Stimulated activated CD4-positive, alpha-beta T cell treated with anti-CD3 and anti-CD28 coated beads, Interleukin-1b, Interleukin-23, amount 100 ng/mL, for 48 hours (primary cell): ENCODE measurements at regions not wholly inside any gene's neighbourhood (a gene's known extent, or its start where the extent isn't known, plus 50 kb on each side); places are given as distances from the start of the nearest gene placed in this dataset.

Experiments used
- DNase-seq: peaks from one replicate; pipeline ENCODE4 v3.0.0-alpha.2; 2020

- DNase-seq = no peak
Measured at GRCh38 chr10:35754519-35754918, 112.4 kb upstream of the FZD8 start.

GRCh38 chr10:35752469-35753461, 110.7 kb upstream of the FZD8 start:
- no peak for DNase-seq

DNA sequence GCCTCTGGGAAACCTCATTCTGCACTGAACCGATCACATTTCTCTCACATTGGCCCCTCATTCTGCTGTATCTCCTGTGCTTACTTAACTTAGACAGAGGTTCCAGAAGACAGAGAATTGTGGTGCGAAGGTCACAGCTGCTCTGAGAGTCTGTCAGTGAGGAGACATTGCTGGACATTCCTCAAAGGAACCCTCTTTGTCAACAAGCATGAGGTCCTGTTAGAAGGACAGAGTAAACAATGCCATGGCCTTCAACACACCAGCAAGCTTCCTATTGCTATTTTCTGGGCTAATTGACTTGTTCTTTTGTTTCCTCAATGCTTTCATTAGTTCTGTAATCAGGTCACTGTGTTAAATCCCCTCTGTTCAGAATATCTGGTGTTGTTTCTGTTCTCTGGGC, 109.3 kb upstream of the FZD8 start:
- no peak for DNase-seq

DNA sequence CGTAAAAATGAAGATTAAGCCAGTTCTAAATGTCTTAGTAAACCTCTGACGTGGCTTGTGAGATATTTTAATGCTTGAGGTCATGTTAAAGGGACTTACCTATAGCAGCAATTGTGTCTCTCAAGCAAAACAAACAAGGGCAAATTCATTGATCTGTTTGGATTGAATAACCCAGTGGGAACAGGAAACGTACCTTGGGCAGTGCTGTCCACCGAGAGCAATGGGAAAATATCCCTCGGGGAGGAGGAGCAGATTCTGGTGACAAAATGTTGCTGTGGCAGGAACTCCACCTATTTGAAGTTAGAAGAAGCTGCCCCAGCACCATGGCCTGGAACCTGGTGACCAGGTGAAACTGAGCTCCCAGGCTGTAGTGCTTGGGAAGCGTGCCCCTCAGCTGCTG, 107.1 kb upstream of the FZD8 start:
- no peak for DNase-seq

DNA sequence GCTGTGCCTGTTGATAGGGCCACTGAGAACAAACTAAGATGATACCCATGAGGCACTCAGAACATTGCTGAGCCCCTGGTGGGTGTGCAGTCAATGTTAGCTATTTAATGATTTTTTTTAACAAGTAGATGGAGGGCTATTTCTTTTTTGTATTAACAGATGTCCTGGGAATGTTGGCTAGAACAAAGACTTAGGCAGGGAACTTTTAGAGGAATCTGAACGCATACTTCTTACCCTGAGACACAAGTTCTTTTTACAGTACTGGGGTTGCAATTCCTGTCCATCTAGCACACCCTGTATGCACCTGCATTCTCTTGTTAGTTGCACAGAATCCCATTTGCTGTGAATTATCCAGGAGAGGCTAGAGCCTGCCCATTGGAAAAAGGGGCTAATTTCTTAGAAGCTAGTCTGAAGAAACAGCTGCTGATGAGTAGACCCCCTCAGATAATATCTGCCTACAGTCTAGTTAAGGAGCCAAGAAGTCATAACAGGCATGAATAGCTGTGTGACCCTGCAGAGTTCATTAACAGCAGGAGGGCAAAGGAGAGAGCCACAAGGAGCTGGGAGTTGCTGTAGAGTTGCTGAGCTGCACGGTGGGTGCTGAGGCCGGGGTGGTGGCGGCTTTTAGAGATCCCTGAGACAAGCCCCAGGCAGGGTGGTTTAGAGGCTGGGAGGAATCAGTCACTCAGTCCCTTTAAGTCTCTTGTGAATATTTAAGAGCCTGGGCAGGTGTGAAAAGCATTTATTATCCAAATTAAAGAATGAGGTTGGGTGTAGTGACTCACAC, 103.7 kb upstream of the FZD8 start:
- DNase-seq = no peak

DNA sequence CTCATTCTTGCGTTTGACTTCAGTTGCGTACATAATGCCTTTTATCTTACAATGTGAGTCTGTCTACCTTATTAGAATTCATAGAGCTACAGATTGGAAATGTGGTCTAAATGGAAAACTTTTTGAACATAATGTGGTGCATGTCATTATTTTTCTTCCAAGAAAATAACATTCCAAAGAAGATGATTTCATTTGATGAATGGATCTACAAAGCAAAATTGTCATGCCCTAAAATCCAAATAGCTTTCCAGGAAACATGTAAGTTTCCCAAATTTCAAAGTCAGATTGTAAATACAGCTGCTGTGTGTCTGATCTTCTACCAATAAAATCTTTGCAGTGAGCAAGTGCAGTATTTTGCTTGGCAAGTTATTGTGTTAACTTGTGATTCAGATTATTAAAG, 101.8 kb upstream of the FZD8 start:
- no peak for DNase-seq

DNA sequence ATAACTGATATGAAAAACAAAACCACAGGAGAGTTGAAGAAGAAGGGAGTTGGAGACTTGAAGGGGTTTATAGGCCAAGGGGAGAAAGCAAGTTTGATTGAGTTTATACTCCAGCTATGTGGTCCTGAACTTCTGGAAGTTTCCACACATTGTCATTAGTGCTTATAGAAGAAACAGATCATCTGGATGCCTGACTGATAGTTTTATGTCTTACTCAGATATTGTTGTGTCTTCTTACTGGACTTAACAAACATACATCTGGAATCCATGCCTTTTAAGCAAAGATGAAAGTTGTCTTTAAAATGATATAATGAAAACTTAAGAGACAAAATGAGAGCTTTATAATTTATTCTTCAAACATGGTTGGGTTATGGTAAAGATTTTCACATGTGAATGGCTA, 101.3 kb upstream of the FZD8 start:
- DNase-seq = no peak

GRCh38 chr10:35739998-35740397, 97.9 kb upstream of the FZD8 start:
- DNase-seq = no peak

GRCh38 chr10:35735412-35735811, 93.3 kb upstream of the FZD8 start:
- no peak for DNase-seq

GRCh38 chr10:35731828-35732227, 89.7 kb upstream of the FZD8 start:
- no peak for DNase-seq

DNA sequence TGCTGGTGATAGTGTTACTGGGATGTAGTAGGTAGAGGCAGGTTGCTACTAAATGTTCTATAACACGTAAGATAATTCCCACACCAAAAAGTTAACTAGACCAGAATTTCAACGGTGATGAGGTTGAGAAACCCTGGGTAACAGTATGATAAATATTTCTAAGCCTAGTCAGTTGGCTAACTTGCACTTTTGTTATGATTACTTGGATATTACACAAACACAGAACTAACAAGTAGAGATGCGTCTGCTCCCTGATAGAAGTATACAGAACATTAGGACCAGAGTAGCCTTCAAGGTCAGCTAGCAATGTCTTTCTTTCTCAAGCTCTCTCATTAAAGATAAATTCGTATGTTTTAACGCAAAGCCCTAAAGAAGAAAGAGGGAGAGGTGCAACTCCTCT, 86.2 kb upstream of the FZD8 start:
- no peak for DNase-seq

GRCh38 chr10:35726846-35727245, 84.8 kb upstream of the FZD8 start:
- DNase-seq = no peak

DNA sequence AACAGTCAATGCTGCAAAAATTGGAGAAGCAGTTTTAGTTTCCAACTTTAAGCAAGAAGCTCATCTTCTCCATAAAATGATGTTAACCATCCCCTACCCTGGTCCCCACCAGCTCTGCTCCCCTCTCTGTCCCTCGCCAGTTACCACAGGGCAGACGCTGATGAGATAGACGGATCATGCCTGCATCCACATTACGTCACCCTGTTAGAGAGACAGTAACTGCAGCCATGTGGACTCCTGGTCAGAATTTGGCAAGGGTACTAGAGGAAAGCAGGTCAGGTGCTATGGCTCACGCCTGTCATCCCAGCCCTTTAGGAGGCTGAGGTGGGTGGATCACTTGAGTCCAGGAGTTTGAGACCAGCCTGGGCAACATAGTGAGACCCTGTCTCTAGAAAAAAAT, 81.9 kb upstream of the FZD8 start:
- DNase-seq = no peak

DNA sequence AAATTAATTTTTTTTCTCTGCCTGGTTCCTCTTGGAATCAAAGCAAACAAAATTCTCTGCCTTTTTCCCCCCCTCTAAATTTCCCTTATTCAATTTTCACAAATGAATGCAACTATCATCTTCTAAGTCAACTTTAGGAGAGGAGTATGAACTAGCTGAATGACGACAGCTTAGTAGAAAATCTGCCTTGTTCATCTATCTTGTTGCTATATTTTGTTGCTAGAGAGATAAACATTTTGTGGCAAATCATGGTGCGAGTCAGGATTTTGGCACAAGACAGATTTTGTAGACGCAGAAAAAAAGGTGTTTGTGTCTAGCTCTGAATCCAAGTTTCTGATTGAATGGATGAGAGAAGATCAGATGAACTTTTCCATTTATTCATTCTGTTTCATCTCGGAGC, 81.0 kb upstream of the FZD8 start:
- DNase-seq = no peak

DNA sequence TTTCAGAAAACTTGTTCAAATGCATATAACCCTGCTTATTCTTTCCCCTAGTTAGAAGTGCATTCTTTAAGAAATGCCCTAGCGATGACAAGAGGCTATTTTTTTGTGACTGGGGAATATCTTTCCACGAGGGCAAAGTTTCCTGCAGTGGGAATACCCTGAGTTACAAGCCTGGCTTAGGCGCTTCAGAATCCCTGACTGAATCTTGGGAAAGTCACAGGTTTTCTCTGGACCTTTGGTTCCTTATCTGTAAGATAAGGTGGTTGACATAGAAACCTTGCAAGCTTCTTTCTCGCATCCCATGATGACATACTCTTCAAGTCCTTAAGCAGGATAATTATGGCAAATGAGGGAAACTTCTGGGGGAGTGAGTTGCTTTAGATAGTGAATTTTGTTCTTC, 80.5 kb upstream of the FZD8 start:
- no peak for DNase-seq

DNA sequence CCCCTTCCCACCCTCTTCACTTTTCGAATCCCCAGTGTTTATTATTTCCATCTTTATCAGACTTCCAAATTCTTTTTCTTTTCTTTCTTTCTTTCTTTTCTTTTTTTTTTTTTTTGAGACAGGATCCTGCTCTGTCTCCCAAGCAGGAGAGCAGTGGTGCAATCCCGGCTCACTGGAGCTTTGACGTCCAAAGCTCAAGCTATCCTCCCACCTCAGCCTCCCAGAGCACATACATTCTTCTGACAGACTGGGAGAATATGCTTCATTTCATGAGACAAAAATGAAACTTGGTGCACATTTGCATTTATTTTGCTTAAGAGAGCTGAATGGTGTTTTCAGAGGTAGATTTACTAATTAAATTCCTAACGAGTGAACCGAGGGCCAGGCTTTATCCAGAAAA, 80.1 kb upstream of the FZD8 start:
- DNase-seq = no peak

DNA sequence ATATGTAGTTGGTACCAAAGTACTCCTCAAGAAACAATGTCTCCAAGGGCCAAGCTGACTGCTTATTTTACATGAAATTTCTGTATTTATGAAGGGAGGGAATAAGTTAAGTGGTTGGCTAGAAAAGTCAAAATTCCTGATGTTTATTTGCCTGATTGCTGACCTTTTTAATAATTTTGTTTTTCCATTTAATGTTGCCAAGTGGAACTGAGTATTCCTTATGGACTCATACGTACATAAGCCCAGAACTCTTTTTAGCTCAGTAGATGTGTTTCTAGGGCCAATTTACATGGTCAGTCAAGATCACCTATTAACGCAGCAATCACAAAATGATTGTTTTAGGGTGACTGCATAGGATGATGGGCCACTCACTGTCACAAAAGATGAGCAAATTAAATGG, 78.3 kb upstream of the FZD8 start:
- no peak for DNase-seq

DNA sequence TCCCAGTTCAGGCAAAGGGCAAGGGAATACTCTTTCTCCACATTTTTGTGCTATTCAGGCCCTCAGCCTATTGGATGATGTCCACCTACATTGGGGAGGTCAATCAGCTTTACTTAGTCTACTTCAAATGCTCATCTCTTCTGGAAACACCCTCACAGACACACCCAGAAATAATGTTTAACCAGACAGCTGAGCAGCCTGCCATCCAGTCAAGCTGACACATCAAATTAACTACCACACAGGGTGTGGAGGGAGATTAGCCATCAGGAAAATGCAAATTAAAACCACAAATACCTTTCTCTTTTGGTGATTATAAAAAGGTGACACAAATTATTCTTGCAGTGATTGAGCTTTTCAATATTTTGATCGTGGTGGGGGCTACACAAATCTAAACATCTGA, 74.7 kb upstream of the FZD8 start:
- no peak for DNase-seq

GRCh38 chr10:35712486-35712885, 70.4 kb upstream of the FZD8 start:
- DNase-seq = no peak

DNA sequence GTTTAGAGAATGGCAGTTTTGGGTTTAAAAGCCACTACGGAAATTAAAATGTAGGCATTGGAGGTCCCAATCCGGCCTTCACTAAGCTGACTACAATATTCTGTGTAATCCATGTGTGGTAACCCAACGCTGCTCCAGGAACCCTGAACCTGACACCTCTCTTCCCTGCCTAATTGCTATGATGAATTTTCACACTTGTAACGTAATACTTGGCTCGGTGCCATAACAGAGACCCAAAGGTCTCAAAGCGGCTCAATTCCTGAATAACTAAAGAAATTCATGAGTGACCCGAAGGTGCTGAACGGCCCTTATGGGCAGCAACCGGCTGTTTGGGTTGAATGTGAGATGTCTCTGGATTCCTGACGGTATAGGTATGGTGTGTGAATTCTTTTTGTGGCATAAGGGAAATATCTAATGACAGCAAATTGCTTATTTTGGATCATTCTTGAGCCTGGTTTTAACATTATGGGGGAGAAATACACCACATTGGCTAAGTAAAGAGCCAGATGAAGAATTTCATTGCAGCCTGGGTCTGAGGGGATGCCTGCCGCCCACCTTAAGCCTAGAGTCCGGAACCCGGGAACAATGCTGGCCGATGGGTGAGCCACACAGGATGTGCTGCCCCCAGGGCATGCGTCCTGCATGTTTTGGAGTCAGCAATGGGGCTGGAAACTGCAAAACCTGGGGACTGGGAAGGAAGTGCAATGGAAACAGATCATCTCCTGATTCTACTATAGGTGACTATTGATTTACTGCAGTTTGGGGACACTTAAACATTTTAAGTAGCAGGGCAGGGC, 69.7 kb upstream of the FZD8 start:
- DNase-seq = no peak

GRCh38 chr10:35707642-35708425, 65.7 kb upstream of the FZD8 start:
- no peak for DNase-seq

DNA sequence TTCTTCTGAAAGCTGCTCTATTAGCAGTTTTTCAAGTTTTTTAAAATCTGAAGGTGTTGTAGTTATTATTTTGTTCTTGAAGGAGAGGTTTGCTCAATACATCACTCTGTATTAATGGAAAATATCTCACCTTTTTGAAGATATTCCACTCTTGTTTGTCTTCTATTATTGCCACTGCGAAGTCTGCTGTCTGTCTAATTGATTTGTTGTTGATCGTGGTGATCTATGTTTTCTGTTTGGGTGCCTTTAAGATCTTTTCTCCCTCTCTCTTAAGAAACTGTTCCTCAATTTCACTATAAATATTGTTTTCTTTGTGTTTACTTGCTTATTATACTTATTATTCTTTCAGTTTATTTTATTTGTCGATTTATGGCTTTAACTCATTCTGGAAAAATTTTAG, 64.9 kb upstream of the FZD8 start:
- no peak for DNase-seq

DNA sequence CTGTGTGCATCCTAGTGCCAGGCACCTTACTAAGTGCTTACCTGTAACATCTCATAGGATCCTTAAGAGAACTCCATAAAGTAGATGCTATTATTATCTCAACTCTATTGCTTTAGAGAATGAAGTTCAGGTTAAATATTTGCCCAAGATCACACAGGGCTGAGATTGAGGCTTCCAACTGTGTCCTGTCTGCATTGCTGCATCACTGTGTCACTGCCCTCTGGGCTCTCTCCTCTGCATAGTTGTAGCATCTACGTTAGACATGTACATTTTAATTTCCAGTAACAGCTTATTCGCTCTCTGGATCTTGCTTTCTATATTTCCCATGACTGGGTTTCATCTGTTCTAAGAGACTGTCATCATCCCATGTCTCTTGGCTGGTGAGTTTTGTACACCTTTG, 63.6 kb upstream of the FZD8 start:
- DNase-seq = no peak
